ENCODE measurements at regions not wholly inside any gene's neighbourhood (a gene's known extent, or its start where the extent isn't known, plus 50 kb on each side); places are given as distances from the start of the nearest gene placed in this dataset.
"Not testable (repeated sequence)": the region's sequence is repeated elsewhere in the genome, so short reads cannot be mapped to it uniquely, and the experiment has no call there.

GRCh38 chr2:150124739-150125138 lies 362.7 kb downstream of the RND3 start:
- Histone ChIP-seq H3K9me3 (ENCODE audit: low read depth) (no peaks in the 10 kb centered on the region), H3K36me3 (no peaks in the 10 kb centered on the region), H3K4me1 (ENCODE audit: low read depth) (no peaks in the 10 kb centered on the region), H3K27me3 (no peaks in the 10 kb centered on the region), H3K27ac (no peak overlapping the region), H3K4me3 (no peak overlapping the region)
- DNase-seq (ENCODE audit: low read depth in 1 of 2, low spot score in 1 of 2), result no peak
- TF ChIP-seq, protein P1, sequence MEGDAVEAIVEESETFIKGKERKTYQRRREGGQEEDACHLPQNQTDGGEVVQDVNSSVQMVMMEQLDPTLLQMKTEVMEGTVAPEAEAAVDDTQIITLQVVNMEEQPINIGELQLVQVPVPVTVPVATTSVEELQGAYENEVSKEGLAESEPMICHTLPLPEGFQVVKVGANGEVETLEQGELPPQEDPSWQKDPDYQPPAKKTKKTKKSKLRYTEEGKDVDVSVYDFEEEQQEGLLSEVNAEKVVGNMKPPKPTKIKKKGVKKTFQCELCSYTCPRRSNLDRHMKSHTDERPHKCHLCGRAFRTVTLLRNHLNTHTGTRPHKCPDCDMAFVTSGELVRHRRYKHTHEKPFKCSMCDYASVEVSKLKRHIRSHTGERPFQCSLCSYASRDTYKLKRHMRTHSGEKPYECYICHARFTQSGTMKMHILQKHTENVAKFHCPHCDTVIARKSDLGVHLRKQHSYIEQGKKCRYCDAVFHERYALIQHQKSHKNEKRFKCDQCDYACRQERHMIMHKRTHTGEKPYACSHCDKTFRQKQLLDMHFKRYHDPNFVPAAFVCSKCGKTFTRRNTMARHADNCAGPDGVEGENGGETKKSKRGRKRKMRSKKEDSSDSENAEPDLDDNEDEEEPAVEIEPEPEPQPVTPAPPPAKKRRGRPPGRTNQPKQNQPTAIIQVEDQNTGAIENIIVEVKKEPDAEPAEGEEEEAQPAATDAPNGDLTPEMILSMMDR (IDR thresholded peaks at IDR 0.05; ENCODE audit: low read depth, low read length), result no peak

DNA sequence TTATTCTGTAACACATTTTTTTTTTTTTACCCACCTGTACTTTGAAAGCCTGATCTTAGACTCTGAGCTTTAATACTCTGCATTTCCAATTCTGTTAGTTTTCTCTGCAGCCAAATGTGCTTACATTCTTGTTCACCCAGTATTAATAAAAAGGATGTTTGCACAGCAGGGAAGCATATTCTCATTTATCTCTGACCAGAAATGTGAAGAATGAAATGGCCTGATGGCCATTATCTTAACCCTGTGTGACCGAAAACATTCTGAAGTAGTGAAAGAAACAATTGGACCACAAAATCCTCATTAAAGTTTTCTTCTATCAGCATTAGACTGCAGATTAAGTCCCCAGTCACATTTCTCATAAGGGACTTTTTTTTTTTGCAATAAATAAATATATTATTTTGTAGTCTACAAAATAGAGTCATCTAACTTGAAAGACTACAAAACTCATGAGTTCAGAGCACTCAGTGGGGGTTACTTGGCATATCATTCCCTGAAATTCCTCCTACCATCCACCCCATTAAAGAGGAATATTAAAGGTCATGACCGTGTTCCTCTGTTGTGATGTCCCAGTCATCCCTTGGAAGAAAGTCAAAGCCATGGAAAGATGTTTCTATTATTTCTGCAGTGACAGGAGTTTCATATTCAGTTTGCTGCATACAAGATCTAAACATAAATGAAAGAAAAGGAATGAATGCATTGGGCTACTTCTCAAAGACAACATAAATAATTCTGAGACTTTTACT lies 364.4 kb downstream of the RND3 start:
- Histone ChIP-seq H3K4me3 (no peak overlapping the region), H3K4me1 (ENCODE audit: low read depth) (no peaks in the 10 kb centered on the region)

GRCh38 chr2:150122156-150122555 lies 365.3 kb downstream of the RND3 start:
- H3K36me3 ChIP-seq, result no peaks in the 10 kb centered on the region
- H3K9me3 ChIP-seq (ENCODE audit: low read depth), result no peaks in the 10 kb centered on the region
- no peak overlapping the region for H3K27ac ChIP-seq
- no peak overlapping the region for H3K4me3 ChIP-seq
- TF ChIP-seq, protein P1 (IDR thresholded peaks at IDR 0.05; ENCODE audit: low read depth, low read length), result no peak
- H3K27me3 ChIP-seq, result no peaks in the 10 kb centered on the region
- no peaks in the 10 kb centered on the region for H3K4me1 ChIP-seq (ENCODE audit: low read depth)
- no peak for DNase-seq (ENCODE audit: low read depth in 1 of 2, low spot score in 1 of 2)

More for the DNA sequence above, 364.4 kb downstream of the RND3 start:
- TF ChIP-seq, protein P1 (IDR thresholded peaks at IDR 0.05; ENCODE audit: low read depth, low read length), result no peak
- H3K27ac ChIP-seq, result no peak overlapping the region
- no peaks in the 10 kb centered on the region for H3K9me3 ChIP-seq (ENCODE audit: low read depth)
- H3K36me3 ChIP-seq, result no peaks in the 10 kb centered on the region
- peak in 1 of 2 donors; percentile 31 for DNase-seq (ENCODE audit: low read depth in 1 of 2, low spot score in 1 of 2)
- H3K27me3 ChIP-seq, result no peaks in the 10 kb centered on the region

DNA sequence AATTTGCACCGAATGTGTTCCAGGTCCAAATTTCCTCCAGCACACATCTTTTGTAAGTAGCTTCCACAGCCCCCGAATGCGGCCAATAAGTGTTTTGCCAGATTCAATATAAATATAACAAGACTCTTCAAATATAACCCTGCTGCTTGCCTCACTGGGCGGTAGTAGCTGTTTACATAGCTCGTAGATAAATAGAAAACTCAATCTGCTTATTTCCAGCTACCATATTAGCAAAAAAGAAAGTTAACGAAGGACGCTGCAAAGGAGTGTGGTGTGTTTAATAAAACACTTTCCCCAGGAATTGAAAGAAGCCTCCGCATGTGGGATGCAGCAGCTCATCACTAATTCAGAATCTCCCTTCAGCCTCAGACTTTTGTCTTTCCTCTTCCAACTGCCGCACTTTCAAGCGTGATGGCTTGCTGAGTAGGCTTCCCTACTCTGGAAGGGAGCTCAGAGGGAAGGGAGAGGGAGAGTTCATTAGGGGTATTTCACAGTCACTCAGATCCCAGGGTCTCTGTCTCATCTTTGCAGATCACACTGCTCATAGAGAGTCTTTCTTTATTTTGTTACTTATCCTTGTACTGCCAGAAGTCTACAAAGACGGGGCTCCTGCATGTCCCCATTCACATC lies 367.0 kb downstream of the RND3 start:
- no peaks in the 10 kb centered on the region for H3K27me3 ChIP-seq
- H3K27ac ChIP-seq, result no peak overlapping the region
- H3K9me3 ChIP-seq (ENCODE audit: low read depth), result no peaks in the 10 kb centered on the region
- TF ChIP-seq, protein P1 (IDR thresholded peaks at IDR 0.05; ENCODE audit: low read depth, low read length), result no peak
- DNase-seq (ENCODE audit: low read depth in 1 of 2, low spot score in 1 of 2), result no peak
- H3K36me3 ChIP-seq, result no peaks in the 10 kb centered on the region
- H3K4me1 ChIP-seq (ENCODE audit: low read depth), result no peaks in the 10 kb centered on the region
- H3K4me3 ChIP-seq, result no peak overlapping the region

DNA sequence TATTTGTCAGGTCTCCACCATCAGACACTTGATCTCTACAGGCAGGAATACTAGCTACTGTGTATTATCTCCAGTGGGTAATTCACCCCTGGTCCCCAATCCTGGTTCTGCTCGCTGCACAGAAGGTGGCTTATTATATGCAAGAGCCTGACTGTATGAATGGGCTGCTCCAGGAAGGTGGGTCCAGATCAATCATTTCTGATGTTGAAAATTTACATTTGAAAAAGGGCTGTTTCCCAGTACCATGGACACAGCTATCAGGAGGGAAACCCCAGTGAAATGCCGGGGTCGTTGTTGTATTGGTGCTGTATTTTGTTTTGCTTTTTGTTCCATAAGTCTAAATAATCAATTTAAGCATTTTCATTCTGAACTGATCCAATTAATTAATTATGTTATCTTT lies 367.6 kb downstream of the RND3 start:
- Histone ChIP-seq H3K4me1 (ENCODE audit: low read depth) (no peaks in the 10 kb centered on the region), H3K4me3 (no peak overlapping the region), H3K9me3 (ENCODE audit: low read depth) (no peaks in the 10 kb centered on the region), H3K36me3 (no peaks in the 10 kb centered on the region), H3K27me3 (no peaks in the 10 kb centered on the region), H3K27ac (no peak overlapping the region)
- TF ChIP-seq, protein P1 (IDR thresholded peaks at IDR 0.05; ENCODE audit: low read depth, low read length), result no peak
- DNase-seq (ENCODE audit: low read depth in 1 of 2, low spot score in 1 of 2), result no peak

- H3K4me3 ChIP-seq; DNase-seq (ENCODE audit: low read depth in 1 of 2, low spot score in 1 of 2); H3K27me3 ChIP-seq; H3K27ac ChIP-seq; H3K9me3 ChIP-seq (ENCODE audit: low read depth); H3K36me3 ChIP-seq; H3K4me1 ChIP-seq (ENCODE audit: low read depth): not testable (repeated sequence)
These were observed 373.4 kb downstream of the RND3 start for GRCh38 chr2:150114089-150114488.
